Activated T-cell treated with anti-CD3 and anti-CD28 coated beads for 48 hours (primary cell): ENCODE measurements at regions not wholly inside any gene's neighbourhood (a gene's known extent, or its start where the extent isn't known, plus 50 kb on each side); places are given as distances from the start of the nearest gene placed in this dataset.
"Not testable (repeated sequence)": the region's sequence is repeated elsewhere in the genome, so short reads cannot be mapped to it uniquely, and the experiment has no call there.

Source experiments
- DNase-seq: peaks from one replicate; pipeline ENCODE4 v3.0.0-alpha.2; 2020; ENCODE audit warnings: low read depth

GRCh38 chr6:16823718-16824352 is 62.6 kb upstream of the ATXN1 start:
- no peak for DNase-seq

DNA sequence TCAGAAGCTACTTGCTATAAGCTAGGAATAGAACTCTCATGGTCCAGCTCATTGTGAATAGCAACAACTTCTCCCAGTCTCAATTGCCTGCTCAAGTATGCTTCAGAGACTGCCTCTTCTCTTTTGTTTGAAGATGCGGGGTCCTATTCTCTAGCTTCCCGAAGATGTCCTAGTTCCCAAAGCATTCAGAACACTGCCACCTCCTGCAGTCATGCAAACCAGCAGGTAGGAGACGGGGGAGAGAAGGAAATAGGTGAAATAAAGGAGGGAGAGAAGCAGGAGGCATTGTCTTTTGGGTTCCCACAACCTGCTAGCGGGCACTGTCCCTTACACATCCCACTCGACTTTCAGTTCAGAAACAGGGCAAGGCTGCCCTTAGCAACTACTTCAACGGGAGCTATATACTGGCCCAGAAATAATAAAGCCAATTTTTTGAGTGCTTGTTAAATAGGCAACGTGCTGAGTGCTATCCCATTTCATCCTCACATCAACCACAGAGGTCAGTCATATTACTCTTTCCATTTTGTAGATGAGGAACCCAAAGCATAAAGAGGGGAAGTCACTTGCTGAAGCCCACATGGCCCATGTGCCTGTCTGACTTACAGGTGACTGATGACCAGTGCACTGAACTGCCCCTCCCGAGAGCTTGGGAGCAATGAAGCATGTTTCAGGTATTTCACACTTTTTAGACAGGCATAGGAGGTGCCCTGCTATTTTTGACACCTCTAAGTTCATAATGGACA is 61.9 kb upstream of the ATXN1 start:
- no peak for DNase-seq

GRCh38 chr6:16822529-16822928 is 61.3 kb upstream of the ATXN1 start:
- no peak for DNase-seq

DNA sequence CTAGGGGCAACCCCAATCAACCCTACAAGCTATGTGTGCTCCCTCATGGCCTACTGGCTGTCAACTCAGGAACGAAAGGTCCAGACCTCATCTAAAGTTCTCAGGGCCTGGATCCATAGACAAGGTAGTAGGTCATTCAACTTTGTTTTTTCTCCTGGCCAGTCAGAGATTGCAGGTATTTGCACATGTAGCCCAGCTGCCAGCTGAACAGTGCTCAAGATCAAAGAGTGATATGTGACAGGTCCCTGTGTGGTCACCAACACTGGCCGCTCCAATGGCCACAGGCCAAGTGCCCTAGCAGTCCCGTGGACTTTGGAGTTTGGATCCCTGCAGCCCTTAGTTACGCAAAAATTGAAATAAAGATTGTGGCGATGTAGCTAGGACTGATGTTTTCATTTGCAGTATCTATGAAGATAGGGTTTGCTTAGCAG is 60.6 kb upstream of the ATXN1 start:
- no peak for DNase-seq

DNA sequence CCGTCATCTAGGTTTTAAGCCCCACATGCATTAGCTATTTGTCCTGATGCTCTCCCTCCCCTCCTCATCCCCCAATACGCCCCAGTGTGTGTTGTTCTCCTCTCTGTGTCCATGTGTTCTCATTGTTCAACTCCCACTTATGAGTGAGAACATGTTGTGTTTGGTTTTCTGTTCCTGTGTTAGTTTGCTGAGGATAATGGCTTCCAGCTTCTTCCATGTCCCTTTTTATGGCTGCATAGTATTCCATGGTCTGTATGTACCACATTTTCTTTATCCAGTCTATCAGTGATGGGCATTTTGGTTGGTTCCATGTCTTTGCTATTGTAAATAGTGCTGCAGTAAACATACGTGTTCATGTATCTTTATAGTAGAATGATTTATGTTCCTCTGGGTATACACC is 59.0 kb upstream of the ATXN1 start:
- not testable (repeated sequence) for DNase-seq

DNA sequence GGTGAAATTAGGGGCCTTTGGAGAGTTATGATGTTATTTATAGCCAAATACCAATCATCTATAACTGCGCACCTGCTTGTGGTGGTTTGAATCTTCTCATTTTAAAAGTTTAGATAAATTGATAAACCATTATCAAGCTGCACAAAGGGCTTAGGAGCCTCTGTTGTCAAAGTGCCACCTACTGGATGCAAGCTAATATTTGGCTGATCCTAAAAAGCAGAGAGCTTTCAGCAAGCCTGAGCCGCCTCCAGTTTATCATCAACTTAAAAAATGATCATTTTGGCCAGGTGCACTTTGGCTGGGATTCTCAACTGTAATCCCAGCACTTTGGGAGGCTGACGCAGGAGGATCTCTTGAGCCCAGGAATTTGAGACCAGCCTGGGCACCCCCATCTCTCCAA is 58.5 kb upstream of the ATXN1 start:
- DNase-seq: no peak

DNA sequence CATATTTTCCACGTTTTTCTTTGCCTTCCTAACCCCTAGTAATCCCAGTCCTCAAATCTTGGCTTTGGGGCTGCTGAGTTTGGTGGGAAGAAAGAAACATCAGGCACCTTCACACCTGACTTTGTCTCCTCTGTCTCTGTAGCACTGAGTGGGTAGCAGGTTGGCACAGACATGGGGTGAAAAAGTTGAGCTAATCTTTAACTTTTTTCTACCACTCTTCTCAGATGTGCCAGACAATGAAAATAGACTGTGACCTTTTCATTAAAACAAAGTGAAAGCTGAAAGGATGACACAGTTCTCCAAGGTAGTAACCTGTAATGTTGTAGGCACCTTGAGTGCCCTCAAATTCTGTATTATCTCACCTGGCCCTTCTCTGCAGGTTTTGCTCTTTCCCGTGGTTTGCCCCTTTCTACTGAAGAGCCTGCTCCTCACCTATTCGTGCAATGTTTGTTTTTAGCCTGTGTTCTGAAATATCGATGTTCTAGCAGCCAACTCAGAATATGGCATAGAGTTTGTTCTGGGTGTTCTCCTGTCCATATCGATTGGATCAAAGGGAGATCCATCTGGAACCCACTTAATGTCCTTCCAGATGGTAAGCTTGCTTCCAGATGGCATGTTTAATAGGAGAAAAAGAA is 57.8 kb upstream of the ATXN1 start:
- DNase-seq: no peak

DNA sequence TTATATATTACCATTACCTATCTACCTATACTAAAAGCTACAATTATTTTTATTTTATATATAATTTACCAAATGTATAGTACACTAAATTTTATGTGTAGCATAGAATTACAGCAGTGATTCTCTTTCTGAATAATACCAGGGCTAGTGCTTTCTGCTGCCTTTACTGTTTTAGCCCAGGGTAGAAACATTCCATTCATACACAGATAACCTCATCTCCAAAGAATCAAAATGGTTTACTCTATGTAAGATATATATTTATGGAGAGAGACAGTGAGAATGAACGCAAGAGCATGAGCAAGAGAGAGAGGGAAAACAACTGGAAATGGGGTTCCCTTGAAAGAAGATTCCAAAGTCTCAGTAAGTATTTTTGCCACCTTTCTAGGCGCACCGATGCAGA is 56.3 kb upstream of the ATXN1 start:
- no peak for DNase-seq

DNA sequence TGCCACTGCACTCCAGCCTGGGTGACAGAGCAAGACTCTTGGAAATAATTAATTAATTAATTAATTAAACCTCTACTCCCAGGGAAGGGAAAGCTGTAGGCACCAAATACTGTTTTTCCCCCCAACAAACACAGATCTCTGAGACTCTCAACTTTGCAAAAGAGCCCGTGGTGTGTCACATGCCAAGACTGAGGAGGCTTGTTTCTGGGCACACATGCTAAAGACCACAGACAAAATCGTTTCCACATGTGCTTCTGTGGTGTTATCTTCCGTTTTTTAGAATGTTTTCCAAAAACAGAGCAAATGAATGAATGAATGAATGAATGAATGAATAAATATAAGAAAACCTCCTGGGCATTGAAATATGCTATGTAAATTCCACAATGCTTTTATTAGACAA is 55.6 kb upstream of the ATXN1 start:
- DNase-seq: no peak

DNA sequence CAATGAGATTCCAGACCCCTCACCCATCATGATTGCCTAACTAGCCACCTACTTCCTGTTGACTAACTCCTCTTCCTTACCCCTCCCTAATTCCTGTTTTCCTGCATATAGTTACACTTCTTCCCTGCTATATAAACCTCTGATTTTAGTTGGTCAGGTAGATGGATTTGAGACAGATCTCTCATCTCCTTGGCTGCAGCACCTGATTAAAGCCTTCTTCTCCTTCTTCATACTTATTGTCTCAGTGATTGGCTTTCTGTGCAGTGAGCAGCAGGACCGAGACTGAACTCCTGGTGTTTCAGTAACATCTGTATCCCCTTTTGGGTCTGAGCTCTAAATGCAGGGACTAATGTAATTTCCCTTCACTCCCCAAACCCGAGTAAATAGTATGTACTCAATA is 51.7 kb upstream of the ATXN1 start:
- DNase-seq: no peak

DNA sequence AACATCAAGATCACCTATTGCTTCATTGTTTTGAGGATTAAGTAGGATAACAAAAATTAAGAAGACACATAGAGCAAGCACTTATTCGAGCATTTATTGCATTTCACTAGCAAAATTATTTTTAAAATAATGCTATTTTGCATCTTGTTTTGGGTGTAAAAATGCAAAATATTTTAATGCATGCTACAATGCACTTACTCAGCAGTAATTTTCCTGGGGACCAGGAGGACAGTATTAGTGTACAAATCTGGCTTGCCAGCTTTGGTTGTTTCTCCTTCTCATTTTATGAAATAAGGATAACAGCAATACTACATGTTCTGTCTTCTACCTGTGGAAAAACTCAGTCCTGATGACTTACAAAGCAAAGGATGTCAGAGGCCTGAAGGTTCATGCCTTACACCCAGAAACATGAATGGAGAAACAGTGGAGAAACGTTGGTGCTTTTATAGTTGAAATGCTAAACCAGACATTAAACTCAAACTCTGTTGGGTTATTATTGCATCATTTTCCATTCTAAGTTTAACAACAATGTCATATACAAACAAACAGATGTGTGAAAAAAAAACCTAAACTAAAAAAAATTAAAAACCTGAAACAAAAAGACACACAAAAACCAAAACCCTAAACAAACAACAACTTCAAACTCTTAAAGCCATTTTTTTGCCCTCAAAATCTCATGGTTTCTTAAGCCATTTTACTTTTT is 50.2 kb upstream of the ATXN1 start:
- DNase-seq: no peak
